Neural cell (in vitro differentiated cells): ENCODE measurements at regions not wholly inside any gene's neighbourhood (a gene's known extent, or its start where the extent isn't known, plus 50 kb on each side); places are given as distances from the start of the nearest gene placed in this dataset.

Experiments used
- H2AFZ ChIP-seq: fragments of 200-600, 300-800 bp; sonication (generic), shearing (Covaris generic); 2 replicates; pipeline ENCODE4 v1.6.0; 2014; ENCODE audit warnings: low read depth, mild to moderate bottlenecking, antibody characterized with exemption, low read length, moderate library complexity
- H3F3A ChIP-seq: fragments of 200-600 bp; shearing (Covaris generic); 2 replicates; pipeline ENCODE4 v1.6.1; 2016; ENCODE audit warnings: mild to moderate bottlenecking, moderate library complexity, mixed read lengths, antibody characterized with exemption, low read length; ENCODE audit not compliant: insufficient read depth, poor library complexity, severe bottlenecking
- H3K27ac ChIP-seq: fragments of 200-600, 300-800 bp; sonication (generic), shearing (Covaris generic); 2 replicates; pipeline ENCODE4 v1.5.1; 2014; ENCODE audit warnings: mild to moderate bottlenecking, low read length, moderate library complexity
- H3K27me3 ChIP-seq: fragments of 300-800, 200-600 bp; sonication (generic), shearing (Covaris generic); 2 replicates; pipeline ENCODE4 v1.6.0; 2014; ENCODE audit warnings: mild to moderate bottlenecking, low read depth, low read length, moderate library complexity; ENCODE audit not compliant: insufficient read depth
- H3K36me3 ChIP-seq: fragments of 300-800, 200-600 bp; sonication (generic), shearing (Covaris generic); 2 replicates; pipeline ENCODE4 v1.5.1; 2014; ENCODE audit warnings: mild to moderate bottlenecking, antibody characterized with exemption, low read length, moderate library complexity; ENCODE audit not compliant: insufficient read depth
- H3K4me2 ChIP-seq: fragments of 300-800, 200-600 bp; sonication (generic), shearing (Covaris generic); 2 replicates; pipeline ENCODE4 v1.6.0; 2014; ENCODE audit warnings: mild to moderate bottlenecking, low read length
- H3K4me3 ChIP-seq: fragments of 300-800, 200-600 bp; sonication (generic), shearing (Covaris generic); 2 replicates; pipeline ENCODE4 v1.5.1; 2014; ENCODE audit warnings: mild to moderate bottlenecking, low read length, moderate library complexity
- H3K79me2 ChIP-seq: fragments of 200-600 bp; shearing (Covaris generic); replicated peaks from 2 replicates; pipeline ENCODE4 v1.6.0; 2014; ENCODE audit warnings: mild to moderate bottlenecking, low read length, moderate library complexity; ENCODE audit not compliant: insufficient read depth
- H3K9ac ChIP-seq: fragments of 300-800, 200-600 bp; sonication (generic), shearing (Covaris generic); 2 replicates; pipeline ENCODE4 v1.6.1; 2016; ENCODE audit warnings: mild to moderate bottlenecking, low read length, mixed read lengths
- H3K9me2 ChIP-seq: fragments of 200-600 bp; shearing (Covaris generic); 2 replicates; pipeline ENCODE4 v1.6.1; 2016; ENCODE audit warnings: mild to moderate bottlenecking, low read length, mixed read lengths; ENCODE audit not compliant: insufficient read depth
- H3K9me3 ChIP-seq: fragments of 200-600, 300-800 bp; sonication (generic), shearing (Covaris generic); 2 replicates; pipeline ENCODE4 v1.6.1; 2016; ENCODE audit warnings: mild to moderate bottlenecking, mixed run types, low read length, moderate library complexity, mixed read lengths
- H4K20me1 ChIP-seq: fragments of 200-600 bp; shearing (Covaris generic); 2 replicates; pipeline ENCODE4 v1.6.1; 2016; ENCODE audit warnings: mild to moderate bottlenecking, mixed run types; ENCODE audit not compliant: insufficient read depth
- EP300 ChIP-seq: fragments of 450-650 bp; conservative IDR thresholded peaks from 2 replicates; pipeline ENCODE4 v1.6.1; 2014; ENCODE audit warnings: antibody characterized with exemption, mild to moderate bottlenecking, moderate library complexity; ENCODE audit not compliant: poor library complexity, severe bottlenecking
- EZH2 ChIP-seq: fragments of 200-600, 300-800 bp; shearing (Covaris generic), sonication (generic); IDR thresholded peaks from 2 replicates; pipeline ENCODE4 v1.6.1; 2014; ENCODE audit warnings: antibody characterized with exemption, low read length, borderline replicate concordance, mild to moderate bottlenecking; ENCODE audit not compliant: insufficient read depth, poor library complexity, severe bottlenecking
- MXI1 ChIP-seq: fragments of 450-650 bp; conservative IDR thresholded peaks from 2 replicates; pipeline ENCODE4 v1.6.1; 2014; ENCODE audit warnings: antibody characterized with exemption, mild to moderate bottlenecking; ENCODE audit not compliant: poor library complexity, severe bottlenecking
- POLR2AphosphoS5 ChIP-seq: IDR thresholded peaks from 2 replicates; pipeline ENCODE4 v1.6.1; 2012
- RAD21 ChIP-seq: fragments of 450-650 bp; conservative IDR thresholded peaks from 2 replicates; pipeline ENCODE4 v1.6.1; 2014; ENCODE audit warnings: antibody characterized with exemption, mild to moderate bottlenecking, moderate library complexity
- SMC3 ChIP-seq: fragments of 450-650 bp; conservative IDR thresholded peaks from 2 replicates; pipeline ENCODE4 v1.6.1; 2014; ENCODE audit warnings: antibody characterized with exemption, mild to moderate bottlenecking, moderate library complexity; ENCODE audit not compliant: poor library complexity
- TAF1 ChIP-seq: IDR thresholded peaks from 2 replicates; pipeline ENCODE4 v1.6.1; 2012; ENCODE audit warnings: low read depth
- TF ChIP-seq, protein P1 (sequence below): IDR thresholded peaks from 2 replicates; pipeline ENCODE4 v1.6.1; 2012; ENCODE audit warnings: borderline replicate concordance
- TF ChIP-seq, protein P2 (sequence below): fragments of 450-650 bp; IDR thresholded peaks from 2 replicates; pipeline ENCODE4 v1.5.1; 2014; ENCODE audit warnings: antibody characterized with exemption, mild to moderate bottlenecking, moderate library complexity; ENCODE audit not compliant: poor library complexity, severe bottlenecking

DNA sequence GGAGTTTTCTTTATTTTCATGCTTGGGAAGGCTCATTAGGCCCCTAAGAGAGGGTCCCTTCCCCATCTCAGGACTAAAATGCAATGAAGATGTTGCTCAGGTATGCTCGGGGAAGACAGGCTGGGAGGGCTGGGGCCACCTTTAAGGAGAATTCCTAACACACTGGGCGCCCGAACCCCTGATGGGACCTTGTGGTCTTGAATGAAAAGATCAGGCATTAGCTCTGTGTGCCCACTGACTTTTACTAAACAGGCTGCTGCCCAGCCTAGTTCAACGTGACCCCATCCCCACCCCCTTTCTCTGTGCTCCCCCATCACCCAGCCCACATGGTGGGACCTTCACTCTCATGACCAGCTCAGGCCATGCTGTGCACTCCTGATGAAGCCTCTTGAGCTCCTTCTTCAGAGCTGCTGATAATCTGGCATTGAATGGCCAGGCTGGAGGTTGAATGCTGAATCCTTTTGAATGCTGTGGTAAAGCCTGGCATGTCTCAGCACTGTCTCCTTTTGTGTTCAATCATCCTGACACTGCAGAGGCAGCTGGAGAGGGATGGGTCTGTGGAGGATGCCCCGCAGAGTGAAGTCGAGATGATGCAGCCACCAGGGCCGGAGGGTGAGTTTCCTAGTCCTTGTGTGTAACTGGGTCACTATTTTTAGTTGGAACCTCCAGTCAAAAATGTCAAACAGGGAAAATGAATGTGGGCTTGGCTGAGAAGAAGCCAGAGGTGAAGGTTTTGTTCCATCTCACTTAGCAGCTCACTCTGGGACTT lies 209.1 kb downstream of the UQCRFS1 start:
- TF ChIP-seq RAD21: no peak
- TF ChIP-seq EZH2: no peak
- TF ChIP-seq, protein P1, sequence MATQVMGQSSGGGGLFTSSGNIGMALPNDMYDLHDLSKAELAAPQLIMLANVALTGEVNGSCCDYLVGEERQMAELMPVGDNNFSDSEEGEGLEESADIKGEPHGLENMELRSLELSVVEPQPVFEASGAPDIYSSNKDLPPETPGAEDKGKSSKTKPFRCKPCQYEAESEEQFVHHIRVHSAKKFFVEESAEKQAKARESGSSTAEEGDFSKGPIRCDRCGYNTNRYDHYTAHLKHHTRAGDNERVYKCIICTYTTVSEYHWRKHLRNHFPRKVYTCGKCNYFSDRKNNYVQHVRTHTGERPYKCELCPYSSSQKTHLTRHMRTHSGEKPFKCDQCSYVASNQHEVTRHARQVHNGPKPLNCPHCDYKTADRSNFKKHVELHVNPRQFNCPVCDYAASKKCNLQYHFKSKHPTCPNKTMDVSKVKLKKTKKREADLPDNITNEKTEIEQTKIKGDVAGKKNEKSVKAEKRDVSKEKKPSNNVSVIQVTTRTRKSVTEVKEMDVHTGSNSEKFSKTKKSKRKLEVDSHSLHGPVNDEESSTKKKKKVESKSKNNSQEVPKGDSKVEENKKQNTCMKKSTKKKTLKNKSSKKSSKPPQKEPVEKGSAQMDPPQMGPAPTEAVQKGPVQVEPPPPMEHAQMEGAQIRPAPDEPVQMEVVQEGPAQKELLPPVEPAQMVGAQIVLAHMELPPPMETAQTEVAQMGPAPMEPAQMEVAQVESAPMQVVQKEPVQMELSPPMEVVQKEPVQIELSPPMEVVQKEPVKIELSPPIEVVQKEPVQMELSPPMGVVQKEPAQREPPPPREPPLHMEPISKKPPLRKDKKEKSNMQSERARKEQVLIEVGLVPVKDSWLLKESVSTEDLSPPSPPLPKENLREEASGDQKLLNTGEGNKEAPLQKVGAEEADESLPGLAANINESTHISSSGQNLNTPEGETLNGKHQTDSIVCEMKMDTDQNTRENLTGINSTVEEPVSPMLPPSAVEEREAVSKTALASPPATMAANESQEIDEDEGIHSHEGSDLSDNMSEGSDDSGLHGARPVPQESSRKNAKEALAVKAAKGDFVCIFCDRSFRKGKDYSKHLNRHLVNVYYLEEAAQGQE: no peak
- TF ChIP-seq, protein P2, sequence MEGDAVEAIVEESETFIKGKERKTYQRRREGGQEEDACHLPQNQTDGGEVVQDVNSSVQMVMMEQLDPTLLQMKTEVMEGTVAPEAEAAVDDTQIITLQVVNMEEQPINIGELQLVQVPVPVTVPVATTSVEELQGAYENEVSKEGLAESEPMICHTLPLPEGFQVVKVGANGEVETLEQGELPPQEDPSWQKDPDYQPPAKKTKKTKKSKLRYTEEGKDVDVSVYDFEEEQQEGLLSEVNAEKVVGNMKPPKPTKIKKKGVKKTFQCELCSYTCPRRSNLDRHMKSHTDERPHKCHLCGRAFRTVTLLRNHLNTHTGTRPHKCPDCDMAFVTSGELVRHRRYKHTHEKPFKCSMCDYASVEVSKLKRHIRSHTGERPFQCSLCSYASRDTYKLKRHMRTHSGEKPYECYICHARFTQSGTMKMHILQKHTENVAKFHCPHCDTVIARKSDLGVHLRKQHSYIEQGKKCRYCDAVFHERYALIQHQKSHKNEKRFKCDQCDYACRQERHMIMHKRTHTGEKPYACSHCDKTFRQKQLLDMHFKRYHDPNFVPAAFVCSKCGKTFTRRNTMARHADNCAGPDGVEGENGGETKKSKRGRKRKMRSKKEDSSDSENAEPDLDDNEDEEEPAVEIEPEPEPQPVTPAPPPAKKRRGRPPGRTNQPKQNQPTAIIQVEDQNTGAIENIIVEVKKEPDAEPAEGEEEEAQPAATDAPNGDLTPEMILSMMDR: no peak
- no peak for TF ChIP-seq SMC3
- TF ChIP-seq EP300: no peak
- TF ChIP-seq MXI1: no peak
- Histone ChIP-seq H3K9ac (no peak overlapping the region), H3K4me2 (no peak overlapping the region), H2AFZ (no peak overlapping the region), H3K79me2 (no peaks in the 10 kb centered on the region), H4K20me1 (no peaks in the 10 kb centered on the region), H3K36me3 (no peaks in the 10 kb centered on the region), H3K27me3 (no peaks in the 10 kb centered on the region), H3F3A (no peaks in the 10 kb centered on the region), H3K27ac (no peak overlapping the region), H3K9me3 (no peaks in the 10 kb centered on the region), H3K4me3 (no peak overlapping the region), H3K9me2 (no peaks in the 10 kb centered on the region)

GRCh38 chr19:29002336-29002735 lies 210.6 kb downstream of the UQCRFS1 start:
- H2AFZ ChIP-seq: no peak overlapping the region
- no peak overlapping the region for H3K27ac ChIP-seq
- no peaks in the 10 kb centered on the region for H3K79me2 ChIP-seq
- H3F3A ChIP-seq: no peaks in the 10 kb centered on the region
- no peak overlapping the region for H3K4me3 ChIP-seq
- H3K4me2 ChIP-seq: no peak overlapping the region
- TF ChIP-seq POLR2AphosphoS5 (no peak), SMC3 (no peak), TAF1 (no peak), EP300 (no peak), EZH2 (no peak), RAD21 (no peak), MXI1 (no peak)
- TF ChIP-seq, protein P2: no peak
- TF ChIP-seq, protein P1: no peak
- no peaks in the 10 kb centered on the region for H4K20me1 ChIP-seq
- H3K36me3 ChIP-seq: no peaks in the 10 kb centered on the region
- H3K27me3 ChIP-seq: no peaks in the 10 kb centered on the region
- no peak overlapping the region for H3K9ac ChIP-seq
- H3K9me2 ChIP-seq: no peaks in the 10 kb centered on the region
- H3K9me3 ChIP-seq: no peaks in the 10 kb centered on the region
